Activated CD4-positive, alpha-beta memory T cell treated with anti-CD3 and anti-CD28 coated beads, Interleukin-2, amount 10 ng/mL, durations not matched to agents 7 days and 5 days (primary cell): ENCODE measurements at regions not wholly inside any gene's neighbourhood (a gene's known extent, or its start where the extent isn't known, plus 50 kb on each side); places are given as distances from the start of the nearest gene placed in this dataset.

Experiments used
- CTCF ChIA-PET: fragments of 350-600 bp; sonication (Branson Sonifier 250); formaldehyde crosslinking; loops from one replicate; lab custom pipeline; 2021; ENCODE audit warnings: antibody characterized with exemption, inconsistent platforms; lab: Charles Lee
- POLR2A ChIA-PET: fragments of 350-600 bp; sonication (Branson Sonifier 250); formaldehyde crosslinking; loops from one replicate; lab custom pipeline; 2021; ENCODE audit warnings: antibody characterized with exemption; lab: Charles Lee
- DNase-seq: peaks from one replicate; pipeline ENCODE4 v3.0.0-alpha.2; 2020
- H3K27ac Mint-ChIP-seq: one replicate; pipeline ENCODE4 v1.8.0; 2021; ENCODE audit warnings: mild to moderate bottlenecking, mixed read lengths
- H3K27me3 Mint-ChIP-seq: one replicate; pipeline ENCODE4 v1.8.0; 2021; ENCODE audit warnings: mixed read lengths
- H3K36me3 Mint-ChIP-seq: one replicate; pipeline ENCODE4 v1.8.0; 2021; ENCODE audit warnings: low read depth, mixed read lengths
- H3K4me1 Mint-ChIP-seq: one replicate; pipeline ENCODE4 v1.8.0; 2021; ENCODE audit warnings: mixed read lengths
- H3K4me3 Mint-ChIP-seq: one replicate; pipeline ENCODE4 v1.8.0; 2021; ENCODE audit warnings: mild to moderate bottlenecking, mixed read lengths
- H3K9me3 Mint-ChIP-seq: one replicate; pipeline ENCODE4 v1.8.0; 2021; ENCODE audit warnings: mixed read lengths

GRCh38 chr12:125259178-125259867 lies 194.1 kb downstream of the AACS start:
- Mint-ChIP-seq H3K36me3 (no peaks in the 10 kb centered on the region), H3K9me3 (no peaks in the 10 kb centered on the region), H3K27me3 (peaks cover 3% of the 10 kb centered on the region), H3K4me3 (no peak overlapping the region), H3K4me1 (no peaks in the 10 kb centered on the region), H3K27ac (no peak overlapping the region)
- no peak for DNase-seq
- POLR2A ChIA-PET: no interaction called here
- CTCF ChIA-PET: no interaction called here

DNA sequence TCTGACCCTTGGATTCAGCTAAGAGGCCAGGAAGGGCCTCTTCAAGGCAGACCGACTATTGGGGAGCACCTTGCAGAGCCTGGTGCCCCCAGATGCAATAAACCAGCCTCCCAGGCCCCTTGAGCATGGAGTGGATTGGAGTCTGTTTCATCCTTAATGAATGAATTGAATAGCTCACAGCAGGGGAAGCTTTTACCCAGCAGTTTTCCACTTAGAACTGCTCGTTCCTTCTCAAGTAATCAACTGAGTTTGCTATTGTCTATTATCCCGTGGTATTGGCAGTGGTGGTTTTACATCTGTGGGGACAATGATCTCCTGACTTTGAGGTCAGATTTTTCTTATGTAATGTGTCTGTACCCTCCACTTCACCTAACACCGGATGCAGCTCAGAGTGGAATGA lies 197.6 kb downstream of the AACS start:
- Mint-ChIP-seq H3K4me1 (no peaks in the 10 kb centered on the region), H3K36me3 (no peaks in the 10 kb centered on the region), H3K27ac (no peak overlapping the region), H3K27me3 (no peaks in the 10 kb centered on the region), H3K9me3 (no peaks in the 10 kb centered on the region), H3K4me3 (no peak overlapping the region)
- ChIA-PET CTCF (interaction anchor here (1.3 kb wide), 1 partner anchor 9 kb away, joined by 3 read pairs; no protein-coding TSS in a partner anchor), POLR2A (no interaction called here)
- DNase-seq: no peak

- H3K27ac Mint-ChIP-seq: no peak overlapping the region
- no peak for DNase-seq
- no peaks in the 10 kb centered on the region for H3K36me3 Mint-ChIP-seq
- POLR2A ChIA-PET: no interaction called here
- H3K4me1 Mint-ChIP-seq: no peaks in the 10 kb centered on the region
- no peak overlapping the region for H3K4me3 Mint-ChIP-seq
- no peaks in the 10 kb centered on the region for H3K27me3 Mint-ChIP-seq
- H3K9me3 Mint-ChIP-seq: no peaks in the 10 kb centered on the region
- CTCF ChIA-PET: no interaction called here
These were observed 198.2 kb downstream of the AACS start for GRCh38 chr12:125263385-125263784.

DNA sequence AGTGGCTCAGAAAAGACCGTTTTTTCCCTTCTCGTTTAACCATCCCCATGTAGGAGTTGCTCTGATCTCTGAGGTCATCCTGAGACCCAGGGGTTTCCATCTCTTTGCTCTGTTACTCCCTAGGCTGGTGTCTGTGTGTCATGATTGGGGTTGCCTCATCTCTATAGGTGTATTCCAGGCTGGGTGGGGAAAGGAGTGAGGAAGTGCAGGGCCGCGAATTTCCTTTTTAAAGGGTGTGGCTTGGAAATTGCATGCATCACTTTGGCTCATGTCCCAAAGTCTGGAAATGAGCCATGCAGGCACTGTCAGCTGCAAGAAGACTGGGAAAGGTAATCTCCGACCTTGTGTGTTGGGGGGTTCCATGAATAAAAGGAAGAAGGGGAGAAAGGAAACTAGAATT lies 201.9 kb downstream of the AACS start:
- ChIA-PET POLR2A (no interaction called here), CTCF (no interaction called here)
- Mint-ChIP-seq H3K27me3 (no peaks in the 10 kb centered on the region), H3K9me3 (no peaks in the 10 kb centered on the region), H3K4me3 (no peak overlapping the region), H3K4me1 (no peaks in the 10 kb centered on the region), H3K36me3 (no peaks in the 10 kb centered on the region), H3K27ac (no peak overlapping the region)
- no peak for DNase-seq

DNA sequence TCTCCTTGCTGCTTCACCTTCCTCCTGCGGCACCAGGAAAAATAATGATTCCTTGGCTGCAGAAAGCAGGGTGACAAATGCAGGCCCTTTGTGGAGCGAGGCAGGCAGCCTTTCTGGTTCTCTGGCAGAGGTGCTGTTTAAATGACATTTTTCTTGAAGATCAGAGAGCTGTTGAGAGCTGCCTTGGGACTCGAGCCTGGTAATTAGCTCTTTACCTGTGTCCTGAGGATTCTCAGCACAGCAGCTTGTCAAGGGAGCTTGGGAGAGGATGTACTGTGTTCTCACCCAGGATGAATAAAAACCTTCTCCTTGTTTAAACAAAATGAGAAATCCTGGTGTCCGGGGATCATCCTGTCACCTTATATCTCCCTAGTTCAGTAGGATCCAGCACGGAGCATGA lies 204.0 kb downstream of the AACS start:
- H3K36me3 Mint-ChIP-seq: no peaks in the 10 kb centered on the region
- no peak overlapping the region for H3K27ac Mint-ChIP-seq

GRCh38 chr12:125271892-125272291 lies 206.7 kb downstream of the AACS start:
- no peak for DNase-seq
- Mint-ChIP-seq H3K9me3 (no peaks in the 10 kb centered on the region), H3K4me3 (no peak overlapping the region), H3K27me3 (peaks cover 3% of the 10 kb centered on the region), H3K27ac (no peak overlapping the region), H3K36me3 (no peaks in the 10 kb centered on the region), H3K4me1 (no peaks in the 10 kb centered on the region)
- ChIA-PET POLR2A (no interaction called here), CTCF (interaction anchor here (1.0 kb wide), 1 partner anchor 10 kb away, joined by 3 read pairs; no protein-coding TSS in a partner anchor)

More for the DNA sequence above, 204.0 kb downstream of the AACS start:
- ChIA-PET CTCF (no interaction called here), POLR2A (no interaction called here)
- Mint-ChIP-seq H3K27me3 (no peaks in the 10 kb centered on the region), H3K4me3 (no peak overlapping the region), H3K9me3 (no peaks in the 10 kb centered on the region), H3K4me1 (no peaks in the 10 kb centered on the region)
- no peak for DNase-seq

DNA sequence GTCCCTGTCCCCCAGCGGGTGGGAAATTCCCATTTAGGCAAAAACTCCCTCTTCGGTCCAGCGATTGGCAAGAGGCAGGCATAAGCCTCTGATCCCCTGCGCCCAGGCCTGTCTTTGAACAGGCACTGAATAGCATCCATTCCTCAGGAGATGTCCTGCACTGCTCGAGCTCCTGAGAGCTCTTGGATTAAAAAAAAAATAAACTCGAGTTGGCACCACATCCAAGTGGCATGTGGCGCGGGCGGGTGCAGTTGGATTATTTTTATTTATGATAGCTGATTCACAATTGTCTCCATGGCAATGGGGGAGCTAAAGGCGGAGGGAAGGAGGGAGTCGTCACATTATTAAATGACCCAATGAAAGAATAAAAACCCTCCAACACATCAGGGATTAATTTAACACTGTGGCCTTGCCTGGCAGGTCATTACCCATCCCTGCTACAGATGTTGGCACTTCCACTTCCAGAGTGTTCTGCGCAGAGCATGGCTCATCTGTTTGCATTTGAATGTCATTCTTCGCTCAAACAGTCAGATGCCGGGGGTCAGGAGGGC lies 207.2 kb downstream of the AACS start:
- ChIA-PET POLR2A (no interaction called here), CTCF (interaction anchor here (1.0 kb wide), 1 partner anchor 10 kb away, joined by 3 read pairs; no protein-coding TSS in a partner anchor)
- Mint-ChIP-seq H3K9me3 (no peaks in the 10 kb centered on the region), H3K4me1 (no peaks in the 10 kb centered on the region), H3K4me3 (no peak overlapping the region), H3K27ac (no peak overlapping the region), H3K27me3 (peaks cover 3% of the 10 kb centered on the region), H3K36me3 (no peaks in the 10 kb centered on the region)
- DNase-seq: no peak

GRCh38 chr12:125276567-125276966 lies 211.3 kb downstream of the AACS start:
- DNase-seq: no peak
- Mint-ChIP-seq H3K27ac (no peak overlapping the region), H3K36me3 (no peaks in the 10 kb centered on the region), H3K4me1 (no peaks in the 10 kb centered on the region), H3K4me3 (no peak overlapping the region), H3K27me3 (peaks cover 18% of the 10 kb centered on the region), H3K9me3 (no peaks in the 10 kb centered on the region)
- POLR2A ChIA-PET: no interaction called here
- CTCF ChIA-PET: no interaction called here

GRCh38 chr12:125280482-125281377 lies 215.5 kb downstream of the AACS start:
- Mint-ChIP-seq H3K4me1 (no peaks in the 10 kb centered on the region), H3K27me3 (peaks cover 15% of the 10 kb centered on the region), H3K4me3 (no peak overlapping the region), H3K9me3 (no peaks in the 10 kb centered on the region), H3K27ac (no peak overlapping the region), H3K36me3 (no peaks in the 10 kb centered on the region)
- DNase-seq: no peak
- CTCF ChIA-PET: no interaction called here
- POLR2A ChIA-PET: no interaction called here

- CTCF ChIA-PET: no interaction called here
- no peaks in the 10 kb centered on the region for H3K36me3 Mint-ChIP-seq
These were observed 217.7 kb downstream of the AACS start for GRCh38 chr12:125282921-125283320.

GRCh38 chr12:125283521-125283920 lies 218.3 kb downstream of the AACS start:
- Mint-ChIP-seq H3K4me1 (peaks cover 9% of the 10 kb centered on the region), H3K27me3 (peaks cover 20% of the 10 kb centered on the region), H3K36me3 (no peaks in the 10 kb centered on the region), H3K9me3 (no peaks in the 10 kb centered on the region), H3K27ac (no peak overlapping the region), H3K4me3 (no peak overlapping the region)
- POLR2A ChIA-PET: no interaction called here
- no peak for DNase-seq
- CTCF ChIA-PET: no interaction called here

More at GRCh38 chr12:125282921-125283320, 217.7 kb downstream of the AACS start:
- Mint-ChIP-seq H3K27me3 (peaks cover 20% of the 10 kb centered on the region), H3K27ac (no peak overlapping the region), H3K4me1 (peaks cover 9% of the 10 kb centered on the region), H3K9me3 (no peaks in the 10 kb centered on the region), H3K4me3 (no peak overlapping the region)
- POLR2A ChIA-PET: no interaction called here
- DNase-seq: no peak

- Mint-ChIP-seq H3K36me3 (no peaks in the 10 kb centered on the region), H3K27ac (no peak overlapping the region), H3K4me3 (no peak overlapping the region), H3K4me1 (peaks cover 9% of the 10 kb centered on the region), H3K27me3 (peaks cover 20% of the 10 kb centered on the region), H3K9me3 (no peaks in the 10 kb centered on the region)
- ChIA-PET POLR2A (no interaction called here), CTCF (no interaction called here)
- DNase-seq: no peak
These were observed 218.9 kb downstream of the AACS start for GRCh38 chr12:125284087-125284486.

GRCh38 chr12:125284945-125285685 lies 219.9 kb downstream of the AACS start:
- ChIA-PET POLR2A (no interaction called here), CTCF (no interaction called here)
- H3K27me3 Mint-ChIP-seq: peaks cover 15% of the 10 kb centered on the region
- H3K4me3 Mint-ChIP-seq: no peak overlapping the region
- H3K36me3 Mint-ChIP-seq: no peaks in the 10 kb centered on the region
- no peaks in the 10 kb centered on the region for H3K9me3 Mint-ChIP-seq
- no peak for DNase-seq
- H3K4me1 Mint-ChIP-seq: peaks cover 9% of the 10 kb centered on the region
- no peak overlapping the region for H3K27ac Mint-ChIP-seq
